NCI-H1694 treated with DMSO at 0.1 percent for 48 hours (cell line): ENCODE measurements at regions not wholly inside any gene's neighbourhood (a gene's known extent, or its start where the extent isn't known, plus 50 kb on each side); places are given as distances from the start of the nearest gene placed in this dataset.
A peak's percentile ranks its signal among the peaks of the same experiment; 100 is the strongest.

Source experiments
- DNase-seq: peaks from one replicate; lab custom pipeline; 2025; lab: John Stamatoyannopoulos, UW

DNA sequence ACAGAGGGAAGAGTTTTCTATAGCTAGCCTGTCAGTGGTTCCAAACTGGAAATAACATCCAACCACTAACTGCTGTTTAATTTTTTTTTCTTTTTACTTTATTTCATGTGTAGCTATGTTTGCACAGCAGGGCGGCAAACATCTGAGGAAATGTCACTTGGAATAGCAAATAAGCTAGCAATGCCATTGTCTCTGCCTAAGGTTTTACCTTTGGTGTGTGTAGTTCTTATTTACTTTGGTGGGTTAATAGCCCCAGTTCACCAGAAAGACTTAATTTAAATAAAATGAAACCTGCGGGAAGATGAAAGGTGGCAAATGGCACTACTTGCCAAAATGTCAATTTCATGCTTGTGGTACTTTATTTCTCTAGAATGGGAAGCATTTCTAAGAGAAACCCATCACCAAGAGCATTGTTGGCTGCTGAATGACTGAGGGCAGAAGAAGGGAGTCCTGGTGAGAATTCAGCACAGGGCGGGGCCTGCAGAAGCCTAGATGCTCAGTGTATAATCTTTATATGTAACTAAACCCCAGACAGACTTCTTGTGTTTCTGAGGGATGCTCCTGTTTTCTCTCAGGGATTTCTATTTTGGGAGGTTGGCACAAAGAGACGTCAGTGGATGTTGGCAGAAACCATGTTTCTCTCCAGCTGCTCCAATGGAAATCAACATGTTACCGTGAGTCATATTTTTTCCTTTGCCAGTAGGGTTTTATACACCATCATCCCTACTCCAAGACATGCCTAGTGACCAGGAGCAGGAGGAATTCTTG is 300.4 kb upstream of the NT5C1B start:
- DNase-seq: no peak

DNA sequence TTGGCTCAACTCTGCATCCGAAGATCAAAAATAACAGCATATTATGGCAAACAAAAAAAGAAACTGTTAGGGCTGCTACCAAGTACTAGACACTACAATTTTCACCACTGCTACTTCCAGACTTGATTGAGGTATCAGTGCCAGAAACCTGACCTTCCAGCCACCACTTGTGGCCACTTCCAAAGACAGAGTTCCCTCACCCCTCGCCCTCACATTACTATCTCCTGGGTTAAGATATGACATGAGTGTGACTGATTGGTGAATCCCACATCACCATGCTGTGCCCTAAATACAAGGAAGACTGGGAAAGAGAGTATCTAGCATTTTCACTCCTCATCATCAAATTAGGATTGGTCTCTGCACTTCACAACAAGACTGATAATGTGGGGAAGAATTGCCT is 296.1 kb upstream of the NT5C1B start:
- no peak for DNase-seq

DNA sequence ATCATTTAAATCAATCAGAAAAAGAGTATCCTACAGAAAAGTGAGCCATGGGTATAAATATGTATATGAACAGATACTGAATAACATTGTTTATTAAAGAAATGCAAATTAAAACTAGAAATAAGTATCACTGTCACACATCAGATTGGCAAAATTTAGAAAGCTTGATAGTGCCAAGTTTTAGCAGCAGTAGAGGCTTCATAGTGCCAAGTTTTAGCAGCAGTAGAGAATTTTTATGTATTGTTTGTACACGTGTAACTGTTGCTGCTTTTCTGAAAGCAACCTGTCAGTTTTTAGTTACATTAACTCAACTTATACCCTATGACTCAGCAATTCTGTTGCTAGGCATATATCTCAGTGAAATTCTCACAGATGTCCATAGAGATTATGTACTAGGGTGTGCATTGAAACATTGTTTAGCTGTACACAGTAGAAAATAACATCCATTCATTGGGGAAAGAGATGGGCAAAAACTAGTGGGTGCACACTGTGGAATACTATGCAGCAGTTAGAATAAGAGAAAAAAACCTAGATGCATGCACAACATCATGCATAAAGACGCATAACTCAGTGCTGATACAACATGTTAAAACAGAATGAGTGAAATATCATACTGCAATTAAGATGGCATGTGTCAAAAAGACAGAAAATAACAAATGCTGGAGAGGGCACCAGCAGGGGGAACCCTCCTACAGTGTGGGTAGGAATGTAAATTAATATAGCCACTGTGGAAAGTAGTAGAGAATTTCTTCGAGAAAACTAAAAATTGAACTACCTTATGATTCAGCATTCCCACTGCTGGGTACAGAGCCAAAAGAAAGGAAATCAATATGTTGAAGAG is 294.5 kb upstream of the NT5C1B start:
- DNase-seq: no peak

DNA sequence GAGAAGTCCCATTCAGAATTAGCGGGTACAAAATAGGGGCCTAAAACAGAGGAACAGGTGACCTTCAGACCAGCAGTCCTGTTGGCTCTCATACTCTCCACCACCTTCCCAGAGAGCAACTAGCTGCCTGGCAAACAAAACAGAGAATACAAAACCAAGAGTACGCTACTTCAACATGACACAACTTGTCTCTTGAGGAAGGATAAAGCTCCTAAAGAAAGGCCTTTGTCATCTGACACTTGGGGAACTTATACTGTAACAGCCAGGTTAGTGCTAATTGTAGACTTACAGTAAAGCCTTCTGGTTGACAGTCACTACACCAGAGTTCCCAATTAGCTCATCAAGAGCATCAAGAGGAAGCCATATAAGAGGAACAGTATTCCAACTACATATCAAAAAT is 282.1 kb upstream of the NT5C1B start:
- DNase-seq: no peak

DNA sequence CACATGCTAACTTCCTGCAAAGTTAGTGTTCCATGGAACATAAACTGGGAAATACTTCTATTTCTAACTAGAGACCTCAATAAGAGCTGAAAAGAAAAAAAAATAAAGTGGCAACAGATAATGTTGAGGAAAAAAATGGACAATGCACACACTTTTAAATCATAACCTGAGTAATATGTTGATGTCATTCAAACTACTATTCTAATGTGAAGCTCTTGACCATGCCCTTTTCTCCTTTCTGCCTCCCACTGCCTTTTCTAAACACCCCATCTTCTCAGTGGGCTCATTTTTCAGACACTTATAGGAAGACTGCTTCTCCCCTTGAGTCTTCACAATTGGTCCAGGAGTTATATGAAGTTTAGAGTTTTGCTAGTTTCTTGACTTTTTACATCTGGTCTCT is 280.9 kb upstream of the NT5C1B start:
- DNase-seq: no peak

DNA sequence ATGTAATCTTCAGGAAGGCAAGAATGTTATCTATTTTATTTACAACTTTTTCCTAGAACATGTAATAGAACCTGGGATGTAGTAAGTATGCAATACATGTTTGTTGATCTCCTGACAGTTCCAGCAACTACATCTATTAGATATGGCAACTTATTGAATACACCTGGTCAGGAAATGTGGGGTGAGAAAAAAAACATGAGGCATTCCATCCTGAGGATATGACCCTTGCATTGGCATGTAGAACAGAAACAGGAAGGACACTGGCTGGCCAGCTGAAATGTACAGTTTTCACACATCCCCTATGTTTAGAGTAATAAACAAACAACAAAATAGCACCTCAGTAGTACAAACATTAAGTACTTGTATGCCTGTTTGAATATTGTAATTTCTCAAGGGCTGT is 272.6 kb upstream of the NT5C1B start:
- DNase-seq: no peak

DNA sequence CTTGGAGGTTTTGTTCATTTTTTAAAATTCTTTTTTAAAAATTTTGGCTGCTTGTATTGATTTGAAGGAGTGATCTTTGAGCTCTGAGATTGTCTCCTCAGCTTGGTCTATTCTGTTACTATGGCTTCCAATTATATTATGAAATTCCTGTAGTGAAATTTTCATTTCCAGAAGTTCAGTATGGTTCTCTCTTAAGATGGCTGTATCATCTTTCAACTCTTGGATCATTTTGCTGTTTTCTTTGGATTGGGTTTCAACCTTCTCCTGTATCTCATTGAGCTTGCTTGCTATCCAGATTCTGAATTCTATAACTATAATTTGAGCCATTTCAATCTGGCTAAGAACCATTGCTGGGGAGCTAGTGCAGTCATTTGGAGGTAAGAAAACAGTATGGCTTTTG is 270.8 kb upstream of the NT5C1B start:
- DNase-seq: no peak

DNA sequence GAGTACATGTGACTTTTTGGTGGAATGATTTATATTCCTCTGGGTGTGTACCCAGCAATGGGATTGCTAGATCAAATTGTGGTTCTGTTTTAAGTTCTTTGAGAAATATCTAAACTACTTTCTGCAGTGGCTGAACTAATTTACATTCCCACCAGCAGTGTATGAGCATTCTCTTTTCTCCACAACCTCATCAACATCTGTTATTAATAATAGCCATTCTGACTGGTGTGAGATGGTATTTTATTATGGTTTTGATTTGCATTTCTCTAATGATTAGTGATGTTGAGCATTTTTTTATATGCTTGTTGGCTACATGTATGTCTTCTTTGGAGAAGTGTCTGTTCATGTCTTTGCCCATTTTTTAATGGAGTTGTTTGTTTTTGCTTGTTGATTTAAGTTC is 267.4 kb upstream of the NT5C1B start:
- DNase-seq: no peak

DNA sequence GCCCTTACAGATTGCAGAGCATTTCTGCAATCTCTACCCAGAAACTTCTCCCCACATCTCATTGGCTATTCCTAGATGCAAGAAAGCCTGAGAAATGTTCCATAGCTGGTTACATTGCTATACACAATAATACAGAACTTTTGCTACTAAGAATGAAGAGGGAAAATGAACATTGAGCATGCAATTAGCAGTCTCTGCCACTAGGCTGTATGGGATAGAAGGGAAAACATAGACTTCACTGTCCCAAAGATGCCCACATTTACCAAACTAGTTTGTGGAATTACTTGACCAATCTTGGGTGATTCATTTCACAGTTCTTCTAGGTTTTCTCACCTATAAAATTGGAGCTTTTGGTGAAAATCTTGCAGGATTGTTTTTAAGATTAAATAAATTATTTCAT is 265.7 kb upstream of the NT5C1B start:
- peak; percentile 61 for DNase-seq

DNA sequence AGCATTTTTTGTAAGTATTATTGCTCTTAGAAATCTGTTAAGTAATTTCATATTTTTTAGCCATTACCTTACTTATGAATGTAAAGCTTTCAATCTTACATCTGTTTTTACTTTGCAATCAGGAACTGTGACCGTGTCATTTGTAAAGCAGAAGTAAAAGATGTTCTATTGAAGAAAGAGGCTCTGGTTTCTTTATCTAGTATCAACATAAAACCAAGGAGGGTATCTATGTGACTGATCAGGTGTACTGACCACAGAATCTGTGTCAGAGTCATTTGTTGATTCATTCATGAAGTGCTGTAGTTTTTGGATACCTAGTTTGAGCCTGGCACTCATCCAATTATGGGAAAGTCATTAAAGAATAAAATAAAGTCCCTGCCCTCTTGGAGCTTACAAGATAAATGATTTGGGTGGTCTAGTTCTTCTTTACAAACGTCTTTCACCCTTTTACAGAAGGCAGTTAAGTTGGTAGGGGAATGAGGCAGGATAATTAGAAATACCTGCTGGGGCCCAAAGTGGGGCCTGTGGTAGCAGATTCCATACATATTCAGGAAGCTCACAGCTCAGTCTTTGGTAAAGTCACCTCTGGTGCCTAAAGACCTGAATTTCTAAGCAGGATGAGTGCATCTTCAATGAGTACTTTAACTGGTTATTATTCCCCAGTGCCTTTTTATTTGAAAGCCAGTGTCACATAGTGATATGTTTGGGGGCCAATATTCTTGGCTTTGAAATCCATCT is 260.6 kb upstream of the NT5C1B start:
- DNase-seq: no peak

DNA sequence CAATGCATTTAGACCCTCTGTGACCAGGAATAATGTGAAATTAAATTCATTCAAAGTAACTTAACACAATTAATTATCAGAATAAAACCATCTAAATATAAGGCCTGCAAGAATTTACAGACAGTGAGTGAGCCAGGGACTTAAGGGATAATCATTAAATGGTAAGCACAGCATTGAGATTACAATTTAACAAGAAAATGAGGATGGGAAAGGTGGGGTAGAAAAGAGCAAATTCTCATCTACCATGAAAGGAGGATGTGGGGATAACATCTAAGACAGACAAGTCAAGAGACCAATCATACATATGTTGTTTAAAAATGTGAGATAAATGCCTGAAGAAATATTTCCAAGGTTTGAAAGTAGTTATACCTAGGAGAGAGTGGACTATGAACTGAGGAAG is 259.3 kb upstream of the NT5C1B start:
- no peak for DNase-seq

DNA sequence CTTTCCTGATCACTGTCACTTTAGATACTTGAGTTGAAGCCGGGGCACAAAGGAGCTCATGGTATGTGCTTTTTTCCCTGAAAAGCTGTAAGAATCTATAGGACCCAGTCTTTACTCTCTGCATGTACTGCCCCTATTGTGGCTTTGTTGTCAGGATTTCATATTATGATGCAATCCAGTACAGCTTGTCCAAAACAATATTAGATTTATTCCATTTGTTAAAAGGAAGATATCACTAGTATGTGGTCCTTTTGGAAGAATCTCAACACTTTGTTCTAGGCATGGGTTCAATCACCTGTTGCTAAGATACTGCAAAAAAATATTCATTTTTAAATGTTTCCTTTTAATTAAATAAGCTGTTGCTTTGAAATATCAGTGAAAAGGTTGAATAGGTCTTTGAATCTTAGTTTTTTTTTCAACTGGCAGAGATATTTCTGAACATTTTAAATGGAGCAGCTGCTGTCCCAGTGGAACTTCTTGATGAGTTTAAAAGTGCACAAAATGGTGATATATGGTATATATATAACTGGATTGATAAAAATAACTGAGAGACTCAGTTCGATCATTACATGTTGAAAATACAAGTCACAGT is 256.6 kb upstream of the NT5C1B start:
- DNase-seq: no peak

DNA sequence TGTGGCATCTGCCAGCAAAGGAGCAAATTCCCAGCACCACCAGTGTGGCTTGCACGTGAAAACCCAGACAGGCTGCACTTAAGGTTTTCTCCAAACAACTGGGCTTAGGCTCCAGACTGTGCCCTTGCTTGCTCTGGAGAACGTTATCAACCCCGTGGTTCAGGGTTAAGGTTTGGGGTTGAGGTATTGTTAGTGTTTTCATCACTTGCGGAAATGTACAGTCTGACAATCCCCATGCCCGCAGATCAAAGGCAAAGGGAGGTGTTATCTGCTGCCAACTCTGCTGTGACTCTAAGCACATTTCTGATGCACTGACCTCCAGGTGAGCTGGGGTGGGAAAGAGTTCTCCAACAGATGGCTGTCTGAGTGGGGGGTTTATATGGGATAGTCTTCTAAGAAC is 253.5 kb upstream of the NT5C1B start:
- no peak for DNase-seq

DNA sequence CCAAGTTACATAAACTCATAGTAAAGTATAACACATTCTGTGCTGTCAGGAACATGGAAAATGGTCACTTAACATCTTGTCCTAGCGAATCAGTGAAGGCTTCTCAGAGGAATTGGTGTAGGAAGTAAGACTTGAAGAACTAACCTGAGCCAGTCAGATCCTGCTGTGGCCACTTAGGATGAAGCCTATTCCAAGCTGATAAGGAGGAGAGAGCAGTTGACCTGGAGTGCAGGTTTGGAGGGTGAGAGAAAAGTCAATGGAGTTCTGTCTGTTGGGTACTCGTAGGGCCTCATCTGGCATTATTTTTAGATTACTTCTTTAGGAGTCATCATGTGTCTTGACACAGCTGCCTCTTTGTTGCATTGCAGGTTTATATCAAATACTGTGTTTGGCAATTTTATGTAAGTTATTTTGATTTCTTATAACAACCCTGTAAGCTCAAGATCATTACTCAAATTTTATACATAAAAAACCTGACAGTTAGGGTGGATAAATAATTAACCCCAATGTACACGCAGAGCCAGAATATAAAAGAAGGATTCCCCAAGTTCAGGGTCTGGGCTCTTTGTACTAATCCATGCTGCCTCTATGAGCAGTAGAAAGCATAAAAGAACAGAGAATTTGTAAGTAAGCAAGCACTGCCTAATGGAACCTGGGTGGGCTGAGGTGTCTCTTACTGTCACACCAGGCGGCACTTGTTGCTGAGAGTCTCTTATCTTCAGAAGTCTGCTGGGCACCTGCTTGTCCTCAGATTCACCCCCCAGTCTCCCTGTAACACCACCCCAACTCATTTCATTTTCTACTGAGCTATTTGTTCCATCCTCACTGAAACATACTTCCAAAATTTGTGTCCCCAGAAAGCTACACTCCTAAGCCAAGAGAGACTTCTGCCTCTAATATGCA is 252.1 kb upstream of the NT5C1B start:
- no peak for DNase-seq

DNA sequence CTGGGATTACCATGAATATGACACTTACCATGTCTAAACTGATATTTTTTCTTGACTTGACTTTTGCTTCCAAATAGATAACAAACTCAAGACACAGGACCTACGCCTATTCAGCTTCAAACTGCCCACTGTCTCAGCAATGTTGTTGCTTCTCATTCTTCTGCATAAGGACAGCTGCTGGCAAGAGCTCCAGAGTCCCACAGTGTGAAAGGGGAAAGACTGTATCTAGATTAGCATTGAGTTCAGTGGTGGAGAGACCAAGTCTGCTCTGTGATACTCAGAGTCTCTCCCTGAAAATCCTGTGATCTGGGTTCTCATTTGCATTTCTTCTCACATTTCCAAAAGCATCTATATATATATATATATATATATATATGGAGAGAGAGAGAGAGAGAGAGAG is 247.9 kb upstream of the NT5C1B start:
- no peak for DNase-seq

DNA sequence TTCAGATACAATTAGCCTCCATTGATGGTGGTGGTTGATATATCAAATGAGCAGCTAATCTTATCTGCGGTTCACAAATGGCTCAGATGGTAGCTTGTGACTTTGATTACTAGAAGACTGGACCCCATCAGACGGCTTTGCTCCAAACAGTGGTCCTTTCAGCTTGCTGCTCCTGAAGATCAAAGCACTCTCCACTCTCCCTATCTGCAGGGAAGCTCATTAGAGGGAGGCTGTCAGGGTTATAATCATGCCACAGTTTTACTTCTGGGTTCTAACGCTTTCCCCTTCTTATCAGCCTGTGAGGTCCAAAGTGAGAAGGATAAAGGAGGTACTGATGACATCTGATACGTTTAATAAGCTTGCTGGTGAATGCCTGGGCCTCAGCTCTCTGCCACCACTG is 247.1 kb upstream of the NT5C1B start:
- no peak for DNase-seq

DNA sequence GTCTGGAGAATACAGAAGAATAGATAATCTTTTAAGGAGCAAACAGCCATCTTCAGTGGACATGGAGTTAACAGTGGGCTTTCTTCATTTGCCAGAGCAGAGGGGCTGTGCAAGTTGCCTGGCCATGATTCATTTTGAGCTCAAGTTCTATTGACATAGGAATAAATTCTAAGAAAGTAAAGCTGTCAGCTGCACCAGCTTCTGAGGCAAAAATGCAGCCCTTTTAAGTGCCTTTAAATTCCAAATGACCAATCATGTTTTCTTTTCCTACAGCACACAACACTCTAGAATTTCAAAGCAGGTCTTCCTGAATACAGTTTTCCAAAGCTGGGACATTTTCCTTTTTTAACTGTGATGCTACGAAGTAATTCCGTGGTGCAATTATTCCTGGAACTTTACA is 246.4 kb upstream of the NT5C1B start:
- no peak for DNase-seq

DNA sequence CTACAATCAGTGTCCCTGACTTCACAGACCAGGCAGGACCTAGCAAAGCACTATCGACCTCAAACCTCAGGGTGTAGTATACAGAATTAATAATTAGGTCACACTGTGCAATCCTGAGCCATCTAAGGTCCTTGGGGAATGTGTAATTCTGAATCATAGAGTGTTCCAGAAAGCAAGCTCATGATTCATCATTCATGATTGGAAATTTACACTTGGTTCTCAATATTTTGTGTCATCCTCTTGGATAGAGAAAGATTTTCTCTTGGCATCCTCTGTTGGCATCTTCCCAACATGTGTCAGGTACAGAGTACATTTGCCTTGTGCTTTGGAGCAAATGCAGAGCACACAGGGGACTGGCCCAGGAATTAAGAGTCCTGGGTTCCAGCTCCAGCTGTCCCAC is 245.0 kb upstream of the NT5C1B start:
- DNase-seq: no peak

DNA sequence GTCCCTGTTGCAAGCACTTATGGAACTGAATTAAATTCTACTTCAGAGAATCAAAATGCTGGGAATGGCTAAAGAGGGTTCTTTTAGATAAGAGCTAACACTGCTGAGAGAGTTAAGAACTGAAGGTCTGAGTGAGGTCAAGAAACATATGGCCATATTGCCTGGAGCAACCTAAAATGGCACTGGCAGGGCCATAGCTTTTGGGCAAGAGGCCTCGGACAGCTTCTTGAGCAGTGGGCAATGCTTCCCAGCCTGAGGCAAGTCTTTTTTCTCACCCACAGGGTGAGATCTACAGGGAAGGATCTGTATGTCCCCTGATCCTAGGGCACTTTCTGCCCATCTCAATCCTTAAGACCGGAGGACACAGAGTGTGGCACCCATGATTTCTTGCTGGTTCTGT is 244.6 kb upstream of the NT5C1B start:
- no peak for DNase-seq

DNA sequence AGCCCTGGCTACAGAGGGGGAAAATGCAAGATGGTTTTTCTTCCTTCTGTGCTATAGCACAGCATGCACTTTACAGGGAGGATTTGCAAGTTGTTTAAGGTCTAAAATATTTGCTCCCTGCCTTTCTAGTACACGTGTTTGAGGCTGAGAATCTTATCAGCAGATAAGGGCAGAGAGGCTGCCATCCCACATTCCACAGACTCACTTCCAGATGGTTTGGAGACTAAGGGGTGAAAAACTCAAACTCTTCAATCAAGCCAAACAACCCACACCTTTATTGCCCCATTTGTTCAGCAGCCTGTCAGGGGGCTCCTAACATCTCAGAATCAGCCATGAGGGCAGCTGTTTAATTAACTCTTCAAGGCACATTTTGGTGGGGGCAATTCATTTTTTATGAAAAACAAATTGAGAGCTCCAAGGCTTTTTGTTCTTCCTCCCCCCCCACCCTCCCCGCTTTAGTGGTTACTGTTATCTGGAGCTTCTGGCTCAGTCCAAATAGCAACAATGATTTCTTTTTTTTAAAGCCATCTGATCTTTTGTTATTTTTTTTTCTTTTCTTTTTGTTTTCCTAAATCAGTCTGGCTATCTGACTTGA is 242.6 kb upstream of the NT5C1B start:
- DNase-seq: no peak

DNA sequence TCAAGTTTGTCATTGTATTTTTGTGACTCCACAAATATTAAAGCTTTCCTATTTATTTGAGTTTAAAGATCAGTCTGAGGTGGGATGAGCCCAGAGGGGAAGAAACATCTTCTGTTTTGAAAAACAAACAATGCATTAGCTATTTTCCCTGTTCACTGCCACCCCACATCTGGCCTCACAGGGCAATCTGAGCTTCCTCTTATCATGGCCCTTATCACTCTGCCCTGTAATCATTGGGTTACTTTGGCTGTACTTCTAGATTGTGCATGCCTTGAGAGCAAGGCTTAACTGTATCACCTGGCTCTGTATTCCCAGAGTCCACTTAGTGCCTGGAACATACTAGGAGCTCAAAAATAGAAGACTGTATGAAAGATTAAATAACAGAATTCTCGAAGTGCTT is 241.6 kb upstream of the NT5C1B start:
- DNase-seq: no peak
